ENCODE measurements at regions not wholly inside any gene's neighbourhood (a gene's known extent, or its start where the extent isn't known, plus 50 kb on each side); places are given as distances from the start of the nearest gene placed in this dataset.

DNA sequence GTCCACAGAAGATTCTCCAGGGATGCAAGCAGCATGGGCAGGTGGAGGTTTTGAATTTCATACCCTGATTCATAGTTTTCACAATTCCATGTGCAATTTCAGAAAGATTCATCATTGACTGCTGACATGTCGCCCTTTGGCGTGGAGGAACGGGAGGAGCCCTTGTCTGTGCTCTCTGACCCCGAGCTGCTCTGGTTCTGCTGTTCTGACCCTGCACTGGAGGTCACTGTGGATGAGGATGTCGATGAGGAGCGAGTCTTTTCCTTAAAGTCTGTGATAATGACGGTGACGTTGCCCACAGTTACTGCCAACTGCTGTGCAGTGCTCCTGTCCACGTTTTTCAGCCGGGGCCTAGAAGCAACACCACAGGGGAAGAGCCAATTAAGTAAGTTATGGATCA lies 470.0 kb downstream of the SHQ1 start (continued):
- TF ChIP-seq, protein P1, sequence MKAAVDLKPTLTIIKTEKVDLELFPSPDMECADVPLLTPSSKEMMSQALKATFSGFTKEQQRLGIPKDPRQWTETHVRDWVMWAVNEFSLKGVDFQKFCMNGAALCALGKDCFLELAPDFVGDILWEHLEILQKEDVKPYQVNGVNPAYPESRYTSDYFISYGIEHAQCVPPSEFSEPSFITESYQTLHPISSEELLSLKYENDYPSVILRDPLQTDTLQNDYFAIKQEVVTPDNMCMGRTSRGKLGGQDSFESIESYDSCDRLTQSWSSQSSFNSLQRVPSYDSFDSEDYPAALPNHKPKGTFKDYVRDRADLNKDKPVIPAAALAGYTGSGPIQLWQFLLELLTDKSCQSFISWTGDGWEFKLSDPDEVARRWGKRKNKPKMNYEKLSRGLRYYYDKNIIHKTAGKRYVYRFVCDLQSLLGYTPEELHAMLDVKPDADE (IDR thresholded peaks at IDR 0.05), result no peak
- TF ChIP-seq, protein P2, sequence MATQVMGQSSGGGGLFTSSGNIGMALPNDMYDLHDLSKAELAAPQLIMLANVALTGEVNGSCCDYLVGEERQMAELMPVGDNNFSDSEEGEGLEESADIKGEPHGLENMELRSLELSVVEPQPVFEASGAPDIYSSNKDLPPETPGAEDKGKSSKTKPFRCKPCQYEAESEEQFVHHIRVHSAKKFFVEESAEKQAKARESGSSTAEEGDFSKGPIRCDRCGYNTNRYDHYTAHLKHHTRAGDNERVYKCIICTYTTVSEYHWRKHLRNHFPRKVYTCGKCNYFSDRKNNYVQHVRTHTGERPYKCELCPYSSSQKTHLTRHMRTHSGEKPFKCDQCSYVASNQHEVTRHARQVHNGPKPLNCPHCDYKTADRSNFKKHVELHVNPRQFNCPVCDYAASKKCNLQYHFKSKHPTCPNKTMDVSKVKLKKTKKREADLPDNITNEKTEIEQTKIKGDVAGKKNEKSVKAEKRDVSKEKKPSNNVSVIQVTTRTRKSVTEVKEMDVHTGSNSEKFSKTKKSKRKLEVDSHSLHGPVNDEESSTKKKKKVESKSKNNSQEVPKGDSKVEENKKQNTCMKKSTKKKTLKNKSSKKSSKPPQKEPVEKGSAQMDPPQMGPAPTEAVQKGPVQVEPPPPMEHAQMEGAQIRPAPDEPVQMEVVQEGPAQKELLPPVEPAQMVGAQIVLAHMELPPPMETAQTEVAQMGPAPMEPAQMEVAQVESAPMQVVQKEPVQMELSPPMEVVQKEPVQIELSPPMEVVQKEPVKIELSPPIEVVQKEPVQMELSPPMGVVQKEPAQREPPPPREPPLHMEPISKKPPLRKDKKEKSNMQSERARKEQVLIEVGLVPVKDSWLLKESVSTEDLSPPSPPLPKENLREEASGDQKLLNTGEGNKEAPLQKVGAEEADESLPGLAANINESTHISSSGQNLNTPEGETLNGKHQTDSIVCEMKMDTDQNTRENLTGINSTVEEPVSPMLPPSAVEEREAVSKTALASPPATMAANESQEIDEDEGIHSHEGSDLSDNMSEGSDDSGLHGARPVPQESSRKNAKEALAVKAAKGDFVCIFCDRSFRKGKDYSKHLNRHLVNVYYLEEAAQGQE (IDR thresholded peaks at IDR 0.05; ENCODE audit: unreplicated experiment), result no peak
- no peak for TF ChIP-seq STAT1 (IDR thresholded peaks at IDR 0.05; ENCODE audit: unreplicated experiment)

DNA sequence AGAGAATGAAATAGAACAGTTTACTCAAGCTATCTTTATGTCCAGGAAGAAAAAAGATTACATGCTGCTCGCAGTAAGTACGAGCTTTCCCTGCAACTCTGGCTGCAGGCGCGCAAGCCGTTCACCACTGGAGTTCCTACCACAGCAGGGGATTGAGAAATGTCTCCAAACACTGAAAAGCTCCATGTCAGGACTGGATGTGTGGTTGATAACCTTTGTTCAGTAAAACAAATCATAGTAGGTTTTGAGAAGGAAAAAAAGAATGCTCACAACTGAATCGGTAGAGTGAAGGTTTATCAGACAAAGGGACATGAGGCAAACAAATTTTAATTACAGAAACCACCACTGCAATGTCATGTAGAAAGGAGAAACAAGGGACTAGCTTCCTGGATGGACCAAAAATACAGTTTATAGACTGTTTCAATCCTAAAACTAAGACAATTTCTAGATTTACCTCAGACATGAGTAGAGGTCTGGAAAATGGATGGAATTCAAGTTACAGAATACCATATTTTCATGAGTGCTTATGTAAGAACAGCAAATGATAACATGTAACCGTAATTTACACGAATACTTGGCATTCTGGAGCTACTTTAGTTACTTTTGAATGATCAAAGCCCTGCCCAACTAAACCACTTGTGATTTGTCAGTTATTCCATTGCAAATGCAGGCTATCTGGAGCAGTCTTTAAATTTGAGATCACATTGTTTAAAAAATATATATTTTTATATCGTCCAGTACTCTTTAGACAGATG lies 471.1 kb downstream of the SHQ1 start:
- H3K36me3 Mint-ChIP-seq (ENCODE audit: low read depth), result peaks cover 31% of the 10 kb centered on the region
- peaks cover 6% of the 10 kb centered on the region for H3K27me3 Mint-ChIP-seq (ENCODE audit: insufficient read depth, low read depth, poor library complexity)
- H3F3A ChIP-seq (replicated peaks; ENCODE audit: low read depth), result peaks cover 9% of the 10 kb centered on the region; the same call in 1 of the 2 replicates
- no peak overlapping the region for H2AFZ ChIP-seq
- H3K27ac Mint-ChIP-seq, result peak overlapping the region; percentile 95
- H3K27me3 ChIP-seq (ENCODE audit: insufficient read depth), result no peaks in the 10 kb centered on the region
- peak; percentile 54 for ATAC-seq
- H4K20me1 ChIP-seq (replicated peaks; ENCODE audit: insufficient read depth), result peaks cover 15% of the 10 kb centered on the region; the same call in 1 of the 2 replicates
- H3K9me2 ChIP-seq (ENCODE audit: insufficient read depth), result 0 out of 2 replicates have a peak, but pooled peaks cover 5% of the 10 kb centered on the region
- no peaks in the 10 kb centered on the region for H3K9me3 Mint-ChIP-seq
- H3K36me3 ChIP-seq (ENCODE audit: insufficient read depth), result 0 out of 2 replicates have a peak, but pooled peaks cover 3% of the 10 kb centered on the region
- H3K79me2 ChIP-seq (replicated peaks; ENCODE audit: insufficient read depth), result peaks cover 42% of the 10 kb centered on the region
- H3K4me3 Mint-ChIP-seq, result peak overlapping the region; percentile 45
- H3K4me1 Mint-ChIP-seq, result peaks cover 83% of the 10 kb centered on the region
- DNase-seq (ENCODE audit: low spot score), result peak; percentile 59
- peaks cover 89% of the 10 kb centered on the region for H3K4me1 ChIP-seq (ENCODE audit: insufficient read depth)
- H3K27ac ChIP-seq (ENCODE audit: low read depth), result peak overlapping the region; percentile 95
- H3K4me3 ChIP-seq, result peak overlapping the region; percentile 31
- peak overlapping the region; percentile 71 for H3K4me2 ChIP-seq
- no peak for TF ChIP-seq CREB1 (CRISPR knock-in tag; IDR thresholded peaks at IDR 0.05; ENCODE audit: low read depth)
- TF ChIP-seq EZH2 (IDR thresholded peaks at IDR 0.05; ENCODE audit: low read depth, unreplicated experiment), result no peak
- TF ChIP-seq, protein P1 (IDR thresholded peaks at IDR 0.05), result no peak
- no peak for TF ChIP-seq NANOG (IDR thresholded peaks at IDR 0.05; ENCODE audit: borderline replicate concordance)
- no peak for TF ChIP-seq POLR2AphosphoS5 (IDR thresholded peaks at IDR 0.05; ENCODE audit: low read depth)
- no peak for TF ChIP-seq STAT1 (IDR thresholded peaks at IDR 0.05; ENCODE audit: unreplicated experiment)
- TF ChIP-seq ZNF114 (CRISPR knock-in tag; IDR thresholded peaks at IDR 0.05), result no peak
- no peak for TF ChIP-seq EZH2phosphoT487 (IDR thresholded peaks at IDR 0.05; ENCODE audit: unreplicated experiment)
- TF ChIP-seq, protein P2 (IDR thresholded peaks at IDR 0.05; ENCODE audit: unreplicated experiment), result no peak
- no peak for TF ChIP-seq JUNB (IDR thresholded peaks at IDR 0.05; ENCODE audit: unreplicated experiment)
